ENCODE measurements at regions not wholly inside any gene's neighbourhood (a gene's known extent, or its start where the extent isn't known, plus 50 kb on each side); places are given as distances from the start of the nearest gene placed in this dataset.

DNA sequence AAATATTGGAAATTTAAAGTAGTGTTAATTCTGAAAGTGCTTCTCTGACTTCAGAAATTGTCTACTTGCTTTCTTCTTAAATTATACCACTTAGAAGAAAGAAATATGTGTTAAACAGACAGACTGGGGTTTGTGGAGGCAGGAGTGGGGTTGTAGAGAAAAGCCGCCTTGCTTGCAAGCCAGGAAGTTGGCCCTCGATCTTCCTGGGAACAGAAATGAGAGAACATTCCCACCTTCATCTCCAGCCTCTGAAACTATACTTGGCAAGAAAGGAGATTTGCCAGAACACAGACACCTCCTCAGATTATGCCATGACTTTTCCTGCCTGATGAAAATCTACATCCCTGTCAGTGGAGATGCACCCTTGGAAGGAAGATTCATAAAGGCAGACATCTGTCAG, 171.2 kb upstream of the CHRM2 start:
- 97% methylated on average over 2 of the region's 2 CpGs; no CpG with 5 or more reads in 1 of the 2 experiments for WGBS, 2 experiments (ENCODE audit: extremely low coverage in 1 of 2, insufficient coverage in 1 of 2, insufficient read length in 1 of 2, insufficient replicate concordance in 2 of 2, low coverage in 1 of 2, low lambda C conversion rate in 2 of 2, missing lambda C conversion rate in 1 of 2)
- no peaks in the 10 kb centered on the region for H3K36me3 ChIP-seq (ENCODE audit: control insufficient read depth in 2 of 4, insufficient read depth in 4 of 4, low read length in 3 of 4)
- H3K18ac ChIP-seq (ENCODE audit: extremely low read depth, low read length): no peak overlapping the region
- H4K8ac ChIP-seq (ENCODE audit: extremely low read depth, insufficient read depth, low read length): no peak overlapping the region
- H2BK5ac ChIP-seq (ENCODE audit: low read depth, low read length): no peak overlapping the region
- no peaks in the 10 kb centered on the region; the same call in 1 of the 2 replicates for H3K23me2 ChIP-seq (ENCODE audit: low read depth, low read length)
- FAIRE-seq (no peak), DNase-seq (ENCODE audit: low read depth in 1 of 2, low spot score in 2 of 2) (no peak)
- H2AFZ ChIP-seq (ENCODE audit: low read length): 0 out of 2 replicates have a peak overlapping the region, but pooled peaks have one; percentile 55
- POLR2A ChIA-PET (ENCODE audit: partially characterized antibody): no interaction called here
- H3K4ac ChIP-seq (replicated peaks; ENCODE audit: insufficient read length, low read depth, low read length): no peak overlapping the region
- CTCF ChIA-PET (ENCODE audit: partially characterized antibody): interaction anchor here (3.1 kb wide), 1 partner anchor 9 kb away, joined by 14 read pairs; no protein-coding TSS in a partner anchor
- H2BK20ac ChIP-seq (ENCODE audit: low read length): no peak overlapping the region
- H2BK12ac ChIP-seq (ENCODE audit: low read depth, low read length): no peak overlapping the region
- no peak overlapping the region for H2BK120ac ChIP-seq (replicated peaks; ENCODE audit: low read depth, low read length)
- no peak overlapping the region for H4K91ac ChIP-seq (replicated peaks; ENCODE audit: insufficient read length, low read length)
- H3K27me3 ChIP-seq (replicated peaks in 1 of 4; ENCODE audit: control insufficient read depth in 3 of 4, extremely low read depth in 1 of 4, insufficient read depth in 3 of 4, low read length in 3 of 4): no peaks in the 10 kb centered on the region; a peak in 1 of 7 replicates
- no peak overlapping the region for H4K5ac ChIP-seq (ENCODE audit: insufficient read length, low read depth, low read length)
- H3K79me2 ChIP-seq (ENCODE audit: control insufficient read depth in 1 of 2, insufficient read depth in 2 of 2, low read length in 2 of 2): no peaks in the 10 kb centered on the region
- H3K23ac ChIP-seq (ENCODE audit: insufficient read length): no peak overlapping the region
- H3K4me2 ChIP-seq (ENCODE audit: insufficient read depth in 1 of 2, low read depth in 2 of 2, low read length in 2 of 2): no peak overlapping the region
- no peaks in the 10 kb centered on the region for H3K79me1 ChIP-seq (ENCODE audit: low read depth, low read length)
- H4K20me1 ChIP-seq (replicated peaks in 1 of 2; ENCODE audit: control insufficient read depth in 1 of 2, insufficient read depth in 2 of 2, low read length in 2 of 2): no peaks in the 10 kb centered on the region
- no peaks in the 10 kb centered on the region for H3K4me1 ChIP-seq (replicated peaks in 1 of 4; ENCODE audit: control insufficient read depth in 3 of 4, insufficient read depth in 4 of 4, low read length in 3 of 4)
- H3K4me3 ChIP-seq (ENCODE audit: extremely low read depth in 1 of 4, insufficient read depth in 2 of 4, low read depth in 3 of 4, low read length in 4 of 4): no peak overlapping the region
- H3K9ac ChIP-seq (replicated peaks in 1 of 4; ENCODE audit: extremely low read depth in 1 of 4, low read depth in 3 of 4, low read length in 3 of 4): no peak overlapping the region
- H3K27ac ChIP-seq (ENCODE audit: low read depth, low read length): no peak overlapping the region
- no peak overlapping the region for H3K14ac ChIP-seq (ENCODE audit: insufficient read length)
- no peak overlapping the region for H2BK15ac ChIP-seq (ENCODE audit: low read length)
- H3K9me3 ChIP-seq (ENCODE audit: insufficient read depth in 2 of 2, low read depth in 1 of 2, low read length in 1 of 2): no peaks in the 10 kb centered on the region
- no peak overlapping the region for H3K56ac ChIP-seq (replicated peaks; ENCODE audit: insufficient read length, low read depth, low read length)
- H2AK5ac ChIP-seq (ENCODE audit: low read depth, low read length): no peak overlapping the region
- TF ChIP-seq RFX5 (IDR thresholded peaks at IDR 0.05; ENCODE audit: borderline replicate concordance, low read depth, low read length): no peak
- TF ChIP-seq FOSL1 (IDR thresholded peaks at IDR 0.05; ENCODE audit: insufficient read depth, low read depth, low read length): no peak
- TF ChIP-seq, protein P1, sequence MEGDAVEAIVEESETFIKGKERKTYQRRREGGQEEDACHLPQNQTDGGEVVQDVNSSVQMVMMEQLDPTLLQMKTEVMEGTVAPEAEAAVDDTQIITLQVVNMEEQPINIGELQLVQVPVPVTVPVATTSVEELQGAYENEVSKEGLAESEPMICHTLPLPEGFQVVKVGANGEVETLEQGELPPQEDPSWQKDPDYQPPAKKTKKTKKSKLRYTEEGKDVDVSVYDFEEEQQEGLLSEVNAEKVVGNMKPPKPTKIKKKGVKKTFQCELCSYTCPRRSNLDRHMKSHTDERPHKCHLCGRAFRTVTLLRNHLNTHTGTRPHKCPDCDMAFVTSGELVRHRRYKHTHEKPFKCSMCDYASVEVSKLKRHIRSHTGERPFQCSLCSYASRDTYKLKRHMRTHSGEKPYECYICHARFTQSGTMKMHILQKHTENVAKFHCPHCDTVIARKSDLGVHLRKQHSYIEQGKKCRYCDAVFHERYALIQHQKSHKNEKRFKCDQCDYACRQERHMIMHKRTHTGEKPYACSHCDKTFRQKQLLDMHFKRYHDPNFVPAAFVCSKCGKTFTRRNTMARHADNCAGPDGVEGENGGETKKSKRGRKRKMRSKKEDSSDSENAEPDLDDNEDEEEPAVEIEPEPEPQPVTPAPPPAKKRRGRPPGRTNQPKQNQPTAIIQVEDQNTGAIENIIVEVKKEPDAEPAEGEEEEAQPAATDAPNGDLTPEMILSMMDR (IDR thresholded peaks at IDR 0.05; ENCODE audit: control extremely low read depth in 1 of 3, insufficient read depth in 1 of 3, low read depth in 1 of 3, low read length in 3 of 3): no peak
